ENCODE measurements at regions not wholly inside any gene's neighbourhood (a gene's known extent, or its start where the extent isn't known, plus 50 kb on each side); places are given as distances from the start of the nearest gene placed in this dataset.
A peak's percentile ranks its signal among the peaks of the same experiment; 100 is the strongest.

GRCh38 chr1:168830562-168830961, 101.6 kb upstream of the DPT start:
- Histone ChIP-seq H2BK12ac (ENCODE audit: low read length) (no peak overlapping the region), H4K12ac (ENCODE audit: low read depth, low read length) (no peak overlapping the region), H2BK120ac (ENCODE audit: insufficient read depth, low read length, poor library complexity) (no peak overlapping the region), H3K79me2 (ENCODE audit: control insufficient read depth, insufficient read depth, low read length, poor library complexity) (no peaks in the 10 kb centered on the region), H4K91ac (ENCODE audit: low read depth, low read length) (no peak overlapping the region), H3K36me3 (ENCODE audit: control insufficient read depth in 1 of 2, insufficient read depth in 2 of 2, low read length in 2 of 2) (no peaks in the 10 kb centered on the region), H3K9me3 (ENCODE audit: insufficient read depth, low read depth, low read length) (no peaks in the 10 kb centered on the region), H3K4me3 (ENCODE audit: low read depth, low read length) (no peak overlapping the region), H3K23ac (ENCODE audit: low read length) (no peak overlapping the region), H2AK5ac (ENCODE audit: low read length) (no peak overlapping the region), H2BK5ac (ENCODE audit: low read depth, low read length, poor library complexity) (no peak overlapping the region), H3K79me1 (ENCODE audit: low read length) (no peaks in the 10 kb centered on the region), H3K14ac (ENCODE audit: low read length) (no peak overlapping the region), H2AFZ (ENCODE audit: insufficient read depth, low read length, poor library complexity) (no peak overlapping the region), H3K27me3 (ENCODE audit: insufficient read depth, low read length) (no peaks in the 10 kb centered on the region), H3K4me2 (ENCODE audit: low read length) (no peak overlapping the region), H4K8ac (ENCODE audit: low read depth, low read length) (no peak overlapping the region), H3K4me1 (ENCODE audit: control insufficient read depth in 1 of 2, insufficient read depth in 2 of 2, low read length in 2 of 2) (no peaks in the 10 kb centered on the region), H3K27ac (ENCODE audit: low read depth, low read length) (no peak overlapping the region), H3K9ac (ENCODE audit: low read length) (no peak overlapping the region), H3K18ac (ENCODE audit: low read length) (no peak overlapping the region), H3K4ac (ENCODE audit: low read depth, low read length) (no peak overlapping the region)
- WGBS (ENCODE audit: extremely low coverage, insufficient coverage, insufficient read length): no CpG with 5 or more reads among the region's 2 CpGs
- DNase-seq: no peak

GRCh38 chr1:168832661-168833060, 103.7 kb upstream of the DPT start:
- H2BK120ac ChIP-seq (ENCODE audit: insufficient read depth, low read length, poor library complexity): no peak overlapping the region
- no peak overlapping the region for H2AFZ ChIP-seq (ENCODE audit: insufficient read depth, low read length, poor library complexity)
- H3K14ac ChIP-seq (ENCODE audit: low read length): no peak overlapping the region
- no peak for DNase-seq
- no peak overlapping the region for H4K91ac ChIP-seq (ENCODE audit: low read depth, low read length)
- no peak overlapping the region for H3K18ac ChIP-seq (ENCODE audit: low read length)
- no peak overlapping the region for H4K8ac ChIP-seq (ENCODE audit: low read depth, low read length)
- no peak overlapping the region for H3K27ac ChIP-seq (ENCODE audit: low read depth, low read length)
- H3K79me1 ChIP-seq (ENCODE audit: low read length): no peaks in the 10 kb centered on the region
- H2BK12ac ChIP-seq (ENCODE audit: low read length): no peak overlapping the region
- H3K23ac ChIP-seq (ENCODE audit: low read length): no peak overlapping the region
- H2BK5ac ChIP-seq (ENCODE audit: low read depth, low read length, poor library complexity): no peak overlapping the region
- H3K36me3 ChIP-seq (ENCODE audit: control insufficient read depth in 1 of 2, insufficient read depth in 2 of 2, low read length in 2 of 2): no peaks in the 10 kb centered on the region
- no peaks in the 10 kb centered on the region for H3K79me2 ChIP-seq (ENCODE audit: control insufficient read depth, insufficient read depth, low read length, poor library complexity)
- no peak overlapping the region for H4K12ac ChIP-seq (ENCODE audit: low read depth, low read length)
- H3K4me2 ChIP-seq (ENCODE audit: low read length): no peak overlapping the region
- no peaks in the 10 kb centered on the region for H3K27me3 ChIP-seq (ENCODE audit: insufficient read depth, low read length)
- H2AK5ac ChIP-seq (ENCODE audit: low read length): no peak overlapping the region
- H3K4me3 ChIP-seq (ENCODE audit: low read depth, low read length): no peak overlapping the region
- peaks cover 2% of the 10 kb centered on the region for H3K9me3 ChIP-seq (ENCODE audit: insufficient read depth, low read depth, low read length)
- WGBS (ENCODE audit: extremely low coverage, insufficient coverage, insufficient read length): no CpG with 5 or more reads among the region's 2 CpGs
- no peak overlapping the region for H3K9ac ChIP-seq (ENCODE audit: low read length)
- no peaks in the 10 kb centered on the region for H3K4me1 ChIP-seq (ENCODE audit: control insufficient read depth in 1 of 2, insufficient read depth in 2 of 2, low read length in 2 of 2)
- no peak overlapping the region for H3K4ac ChIP-seq (ENCODE audit: low read depth, low read length)

- Histone ChIP-seq H2BK120ac (ENCODE audit: insufficient read depth, low read length, poor library complexity) (no peak overlapping the region), H3K4me2 (ENCODE audit: low read length) (no peak overlapping the region), H3K4me1 (ENCODE audit: control insufficient read depth in 1 of 2, insufficient read depth in 2 of 2, low read length in 2 of 2) (no peaks in the 10 kb centered on the region), H2BK5ac (ENCODE audit: low read depth, low read length, poor library complexity) (no peak overlapping the region), H4K8ac (ENCODE audit: low read depth, low read length) (no peak overlapping the region), H2BK12ac (ENCODE audit: low read length) (no peak overlapping the region), H4K12ac (ENCODE audit: low read depth, low read length) (no peak overlapping the region), H3K79me1 (ENCODE audit: low read length) (no peaks in the 10 kb centered on the region), H3K9me3 (ENCODE audit: insufficient read depth, low read depth, low read length) (peaks cover 2% of the 10 kb centered on the region), H3K4me3 (ENCODE audit: low read depth, low read length) (no peak overlapping the region), H3K36me3 (ENCODE audit: control insufficient read depth in 1 of 2, insufficient read depth in 2 of 2, low read length in 2 of 2) (no peaks in the 10 kb centered on the region), H3K9ac (ENCODE audit: low read length) (no peak overlapping the region), H3K18ac (ENCODE audit: low read length) (no peak overlapping the region), H3K14ac (ENCODE audit: low read length) (no peak overlapping the region), H4K91ac (ENCODE audit: low read depth, low read length) (no peak overlapping the region), H3K27ac (ENCODE audit: low read depth, low read length) (no peak overlapping the region), H2AFZ (ENCODE audit: insufficient read depth, low read length, poor library complexity) (no peak overlapping the region), H2AK5ac (ENCODE audit: low read length) (no peak overlapping the region), H3K79me2 (ENCODE audit: control insufficient read depth, insufficient read depth, low read length, poor library complexity) (no peaks in the 10 kb centered on the region), H3K27me3 (ENCODE audit: insufficient read depth, low read length) (no peaks in the 10 kb centered on the region), H3K4ac (ENCODE audit: low read depth, low read length) (no peak overlapping the region), H3K23ac (ENCODE audit: low read length) (no peak overlapping the region)
- no CpG with 5 or more reads among the region's 1 CpG for WGBS (ENCODE audit: extremely low coverage, insufficient coverage, insufficient read length)
- no peak for DNase-seq
Observed at GRCh38 chr1:168833362-168833761, 104.4 kb upstream of the DPT start.

- Histone ChIP-seq H3K79me1 (ENCODE audit: low read length) (no peaks in the 10 kb centered on the region), H4K8ac (ENCODE audit: low read depth, low read length) (no peak overlapping the region), H3K18ac (ENCODE audit: low read length) (no peak overlapping the region), H2AK5ac (ENCODE audit: low read length) (no peak overlapping the region), H3K4me3 (ENCODE audit: low read depth, low read length) (no peak overlapping the region), H4K91ac (ENCODE audit: low read depth, low read length) (no peak overlapping the region), H2BK120ac (ENCODE audit: insufficient read depth, low read length, poor library complexity) (no peak overlapping the region), H2BK12ac (ENCODE audit: low read length) (peak overlapping the region; percentile 22), H2AFZ (ENCODE audit: insufficient read depth, low read length, poor library complexity) (no peak overlapping the region), H3K14ac (ENCODE audit: low read length) (no peak overlapping the region), H4K12ac (ENCODE audit: low read depth, low read length) (no peak overlapping the region), H3K4me2 (ENCODE audit: low read length) (no peak overlapping the region), H3K9me3 (ENCODE audit: insufficient read depth, low read depth, low read length) (peaks cover 2% of the 10 kb centered on the region), H3K9ac (ENCODE audit: low read length) (no peak overlapping the region), H3K27me3 (ENCODE audit: insufficient read depth, low read length) (no peaks in the 10 kb centered on the region), H2BK5ac (ENCODE audit: low read depth, low read length, poor library complexity) (no peak overlapping the region), H3K4me1 (ENCODE audit: control insufficient read depth in 1 of 2, insufficient read depth in 2 of 2, low read length in 2 of 2) (no peaks in the 10 kb centered on the region), H3K79me2 (ENCODE audit: control insufficient read depth, insufficient read depth, low read length, poor library complexity) (no peaks in the 10 kb centered on the region), H3K36me3 (ENCODE audit: control insufficient read depth in 1 of 2, insufficient read depth in 2 of 2, low read length in 2 of 2) (no peaks in the 10 kb centered on the region), H3K4ac (ENCODE audit: low read depth, low read length) (no peak overlapping the region), H3K27ac (ENCODE audit: low read depth, low read length) (no peak overlapping the region), H3K23ac (ENCODE audit: low read length) (no peak overlapping the region)
- WGBS (ENCODE audit: extremely low coverage, insufficient coverage, insufficient read length): no CpG with 5 or more reads among the region's 4 CpGs
- no peak for DNase-seq
Observed at GRCh38 chr1:168833801-168834224, 104.8 kb upstream of the DPT start.
